WI38 (cell line): ENCODE measurements at regions not wholly inside any gene's neighbourhood (a gene's known extent, or its start where the extent isn't known, plus 50 kb on each side); places are given as distances from the start of the nearest gene placed in this dataset.

Experiments used
- H3K4me3 ChIP-seq: 2 replicates; pipeline ENCODE4 v1.5.1; 2011; ENCODE audit warnings: low read depth, mild to moderate bottlenecking, control low read depth, low read length
- CTCF ChIP-seq: IDR thresholded peaks from 2 replicates; pipeline ENCODE4 v1.5.1; 2012; ENCODE audit warnings: low read depth, mild to moderate bottlenecking, control low read depth, low read length

- TF ChIP-seq CTCF: no peak
- no peak overlapping the region for H3K4me3 ChIP-seq
Measured at GRCh38 chr7:12157517-12157916, 53.6 kb upstream of the TMEM106B start.

GRCh38 chr7:12158334-12159060, 52.6 kb upstream of the TMEM106B start:
- H3K4me3 ChIP-seq: no peak overlapping the region
- TF ChIP-seq CTCF: no peak

GRCh38 chr7:12161146-12161545, 49.9 kb upstream of the TMEM106B start:
- no peak for TF ChIP-seq CTCF

More at GRCh38 chr7:12161146-12161545, 49.9 kb upstream of the TMEM106B start:
- H3K4me3 ChIP-seq: no peak overlapping the region
